ENCODE measurements at regions not wholly inside any gene's neighbourhood (a gene's known extent, or its start where the extent isn't known, plus 50 kb on each side); places are given as distances from the start of the nearest gene placed in this dataset.

DNA sequence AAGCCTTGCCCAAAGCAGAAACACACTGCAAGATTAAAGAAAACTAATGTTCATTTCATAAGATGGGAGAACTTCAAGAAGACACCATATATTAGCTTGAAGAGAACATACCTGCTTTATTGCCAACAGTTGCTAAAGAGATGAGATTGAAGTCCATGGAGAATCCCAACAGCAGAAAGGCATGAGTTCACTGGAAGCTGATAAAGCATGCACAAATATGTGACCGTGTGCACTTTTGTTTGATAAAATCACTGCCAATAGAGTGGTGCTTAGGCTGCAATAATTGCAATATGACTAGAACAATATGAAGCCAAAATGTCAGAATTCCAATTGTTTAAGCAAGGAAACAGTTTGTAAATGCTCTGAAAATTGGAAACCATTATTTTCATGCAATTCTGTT lies 125.9 kb upstream of the PPARGC1A start:
- DNase-seq (ENCODE audit: extremely low read depth, low read depth): no peak

GRCh38 chr4:24013668-24014422 lies 124.0 kb upstream of the PPARGC1A start:
- no peak for DNase-seq (ENCODE audit: extremely low read depth, low read depth)

DNA sequence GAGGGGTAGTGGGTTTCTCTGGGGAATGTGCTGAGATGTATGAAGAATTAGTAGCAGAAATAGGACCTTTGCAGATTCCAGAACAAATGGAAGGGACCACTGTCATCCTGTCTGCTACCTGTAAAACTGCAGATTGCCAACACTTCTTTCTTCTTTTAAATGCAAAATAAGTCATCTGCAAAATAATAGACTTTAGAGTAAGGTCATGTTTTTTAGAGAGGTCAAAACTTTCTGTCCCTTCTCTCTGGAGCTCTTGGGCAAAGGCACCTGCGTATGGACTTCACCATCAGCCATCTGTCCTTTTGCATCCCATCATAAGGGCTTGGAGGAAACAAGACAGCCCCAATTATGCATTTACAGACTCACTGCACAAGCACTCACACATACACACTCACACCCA lies 121.1 kb upstream of the PPARGC1A start:
- no peak for DNase-seq (ENCODE audit: extremely low read depth, low read depth)

- no peak for DNase-seq (ENCODE audit: extremely low read depth, low read depth)
Observed at GRCh38 chr4:24010573-24010972, 120.7 kb upstream of the PPARGC1A start.

GRCh38 chr4:24007860-24008261 lies 118.0 kb upstream of the PPARGC1A start:
- no peak for DNase-seq (ENCODE audit: extremely low read depth, low read depth)

DNA sequence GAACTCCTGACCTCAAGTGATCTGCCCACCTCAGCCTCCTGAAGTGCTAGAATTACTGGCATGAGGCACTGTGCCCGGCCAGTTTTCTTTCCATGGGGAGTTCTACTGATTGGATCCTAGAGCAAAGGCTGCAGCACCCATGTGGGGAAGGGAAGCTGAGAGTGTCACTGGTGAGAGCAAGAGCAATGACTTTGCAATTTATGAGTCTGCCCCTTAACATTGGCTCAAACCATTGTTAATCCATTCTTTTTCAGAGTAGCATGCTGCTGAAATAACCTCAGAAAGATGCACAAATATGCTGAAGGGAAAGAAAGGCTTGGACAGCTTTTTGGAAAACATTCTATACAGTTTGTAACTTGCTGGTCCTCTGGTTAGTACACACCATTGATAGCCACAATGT lies 116.4 kb upstream of the PPARGC1A start:
- no peak for DNase-seq (ENCODE audit: extremely low read depth, low read depth)

GRCh38 chr4:24003926-24004325 lies 114.1 kb upstream of the PPARGC1A start:
- DNase-seq (ENCODE audit: extremely low read depth, low read depth): no peak

DNA sequence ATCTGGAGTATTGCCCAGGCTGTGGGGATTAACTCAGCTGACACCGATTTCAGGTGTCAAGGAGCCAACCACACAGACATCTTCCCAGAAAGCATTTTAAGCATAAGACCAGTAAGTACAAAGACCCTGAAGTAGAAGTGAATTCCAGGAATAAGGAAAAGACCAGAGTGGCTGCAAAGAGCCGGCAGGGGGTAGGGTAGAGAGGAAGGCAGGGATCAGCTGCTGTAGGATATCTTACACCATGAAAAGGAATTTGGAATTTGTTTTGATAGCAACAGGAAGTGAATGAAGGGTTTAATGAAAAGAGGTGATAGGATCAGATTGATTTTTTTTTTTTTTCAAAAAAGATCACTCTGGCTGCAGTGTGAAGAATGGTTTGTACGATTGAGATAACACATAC lies 113.6 kb upstream of the PPARGC1A start:
- no peak for DNase-seq (ENCODE audit: extremely low read depth, low read depth)

DNA sequence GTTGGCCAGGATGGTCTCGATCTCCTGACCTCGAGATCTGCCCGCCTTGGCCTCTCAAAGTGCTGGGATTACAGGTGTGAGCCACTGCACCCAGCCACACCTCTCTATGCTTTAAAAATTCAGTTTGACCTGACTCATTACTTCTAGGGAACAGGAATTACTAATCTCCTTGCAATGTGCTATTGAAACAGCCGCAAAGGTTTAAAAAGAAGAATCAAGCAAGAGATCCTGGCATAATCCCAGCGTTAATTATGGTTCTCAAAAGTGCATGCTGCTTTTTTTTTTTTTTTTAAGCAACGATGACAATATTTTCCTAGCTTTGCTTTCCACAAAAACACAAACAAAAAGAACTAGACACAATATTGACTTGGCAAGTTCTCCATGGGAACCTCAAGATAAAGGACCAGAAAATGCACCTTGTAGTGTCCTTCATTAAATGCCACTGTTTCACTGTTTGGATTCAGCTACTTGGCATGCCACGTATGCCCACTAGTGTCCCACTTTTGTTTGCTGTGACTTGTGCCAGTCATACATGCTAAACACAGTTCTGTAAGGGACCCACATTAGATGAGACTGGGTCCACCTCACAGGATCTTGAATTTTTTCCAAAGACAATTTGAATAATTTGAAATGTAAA lies 112.6 kb upstream of the PPARGC1A start:
- DNase-seq (ENCODE audit: extremely low read depth, low read depth): no peak

- no peak for DNase-seq (ENCODE audit: extremely low read depth, low read depth)
Observed at GRCh38 chr4:24001486-24002329, 111.9 kb upstream of the PPARGC1A start.

DNA sequence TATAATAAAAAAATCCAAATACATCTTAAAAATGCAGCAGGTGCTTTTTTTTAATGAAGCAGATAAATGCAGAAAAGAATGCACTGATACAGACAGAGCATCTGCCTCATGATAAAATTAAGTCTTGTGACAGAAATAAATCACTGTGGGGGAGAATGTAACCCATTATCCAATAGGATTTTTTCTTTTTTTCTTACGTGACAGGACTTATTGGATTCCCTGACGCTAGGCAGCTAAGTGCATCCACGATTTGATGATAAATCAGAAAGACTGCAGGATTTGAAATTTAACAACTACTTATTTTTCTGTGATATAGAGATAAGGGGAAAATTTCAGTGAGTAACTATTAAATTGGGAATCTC lies 110.6 kb upstream of the PPARGC1A start:
- DNase-seq (ENCODE audit: extremely low read depth, low read depth): no peak

DNA sequence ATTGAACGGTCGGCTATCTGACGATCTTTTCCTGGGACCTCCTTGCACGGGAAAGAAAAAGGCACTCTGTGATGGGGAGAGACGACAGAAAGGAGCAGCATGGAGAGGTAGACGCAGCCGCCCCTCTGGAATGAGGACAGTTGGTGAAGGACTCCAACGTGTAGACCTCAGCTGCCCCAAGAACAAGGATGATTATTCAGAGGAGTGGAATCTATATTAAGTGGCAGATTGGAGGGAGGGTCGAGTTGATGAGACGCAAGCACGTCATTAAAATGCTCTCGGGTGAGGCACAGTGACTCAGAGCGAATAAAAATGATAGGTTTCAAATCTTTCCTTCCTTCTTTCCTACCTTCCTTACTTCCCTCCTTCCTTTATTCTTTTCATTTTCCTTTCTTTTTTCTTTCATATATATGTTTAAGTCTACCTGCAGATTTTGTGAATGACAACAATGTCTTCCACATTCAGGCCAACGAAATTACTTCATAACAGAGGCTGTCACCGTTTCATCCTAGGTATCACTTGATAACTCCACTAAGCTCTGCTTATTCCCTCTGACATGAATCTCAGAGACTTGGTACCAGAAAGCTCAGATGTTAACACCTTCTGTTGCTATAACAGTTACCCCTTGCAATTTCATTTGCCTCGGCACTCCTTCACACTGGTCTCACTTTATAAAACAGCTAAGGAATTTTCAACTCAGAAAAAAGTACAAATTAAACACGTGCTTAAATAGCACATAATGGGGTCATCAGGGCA lies 110.0 kb upstream of the PPARGC1A start:
- DNase-seq (ENCODE audit: extremely low read depth, low read depth): no peak

DNA sequence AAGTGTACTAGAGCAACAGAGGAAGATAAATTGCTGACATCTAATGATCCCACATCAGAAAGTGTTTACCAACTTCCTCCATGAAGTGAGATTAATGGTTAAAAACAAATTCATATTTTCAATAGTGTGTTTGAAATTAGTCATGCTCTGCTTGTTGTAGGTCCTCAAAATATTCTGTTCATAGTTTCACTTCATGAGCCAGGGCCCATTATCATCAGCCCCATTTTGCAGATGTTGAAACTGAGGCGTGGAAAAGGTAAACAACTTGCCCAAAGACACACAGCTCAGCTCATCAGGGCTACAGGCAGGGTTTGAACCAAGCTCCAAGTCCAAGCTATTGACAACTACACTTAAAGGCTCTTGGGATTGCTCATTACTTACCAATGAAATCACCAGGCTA lies 103.5 kb upstream of the PPARGC1A start:
- DNase-seq (ENCODE audit: extremely low read depth, low read depth): no peak

DNA sequence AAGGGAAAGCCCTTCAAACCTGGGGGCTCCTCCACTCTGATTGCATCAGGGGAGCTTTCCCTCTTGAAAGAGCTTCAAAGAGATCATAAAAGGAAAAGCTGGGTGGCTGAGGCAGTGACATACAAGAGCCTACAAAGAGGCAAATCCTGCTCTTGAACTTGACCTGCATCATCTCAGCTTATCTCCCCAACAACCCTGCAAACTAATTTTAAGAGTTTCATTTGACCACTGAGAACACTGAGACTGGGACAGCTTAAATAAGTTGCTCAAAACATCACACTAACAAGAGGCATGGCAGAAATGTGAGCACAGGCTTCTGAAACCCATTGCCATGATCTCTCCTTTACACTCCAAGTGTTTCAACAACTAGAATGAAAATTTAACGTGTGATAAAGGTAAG lies 101.6 kb upstream of the PPARGC1A start:
- DNase-seq (ENCODE audit: extremely low read depth, low read depth): no peak

GRCh38 chr4:23986270-23986669 lies 96.4 kb upstream of the PPARGC1A start:
- no peak for DNase-seq (ENCODE audit: extremely low read depth, low read depth)

DNA sequence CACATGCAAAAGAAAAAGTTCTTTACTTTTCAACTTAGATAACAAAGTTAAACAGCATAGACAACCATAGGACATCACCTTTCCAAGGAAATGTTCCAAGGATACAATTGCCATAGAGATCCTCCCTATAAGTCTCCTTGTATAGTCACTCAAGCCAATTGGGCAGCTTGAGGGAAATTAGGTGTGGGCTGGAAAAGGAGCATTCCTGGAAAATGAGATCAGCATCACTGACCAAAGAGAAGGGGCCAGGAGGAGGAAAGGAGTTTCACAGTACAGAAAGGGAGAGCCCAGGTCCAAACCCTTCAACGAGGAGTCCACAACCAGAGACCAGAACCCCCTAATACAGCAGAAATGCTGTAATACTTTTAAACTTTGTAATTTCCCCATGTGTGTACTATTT lies 91.5 kb upstream of the PPARGC1A start:
- no peak for DNase-seq (ENCODE audit: extremely low read depth, low read depth)

DNA sequence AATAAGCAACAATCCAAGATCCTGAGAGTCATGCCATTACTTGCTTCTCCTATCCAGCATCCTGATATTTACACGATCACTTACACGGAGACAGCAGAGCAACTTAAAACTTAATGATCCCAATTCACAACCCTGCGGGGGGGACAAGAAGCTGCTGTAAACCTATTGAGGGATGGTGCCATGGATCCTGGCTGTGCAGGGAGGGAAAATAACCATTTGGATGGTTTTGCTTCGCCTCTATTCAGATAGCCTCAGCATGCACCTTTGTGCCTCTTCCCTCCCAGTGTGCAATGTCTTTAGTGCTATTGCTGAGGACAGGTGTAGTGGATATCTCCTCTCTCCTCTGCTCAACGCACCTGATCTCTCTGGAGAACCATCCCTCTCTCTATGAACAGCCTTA lies 89.7 kb upstream of the PPARGC1A start:
- no peak for DNase-seq (ENCODE audit: extremely low read depth, low read depth)

DNA sequence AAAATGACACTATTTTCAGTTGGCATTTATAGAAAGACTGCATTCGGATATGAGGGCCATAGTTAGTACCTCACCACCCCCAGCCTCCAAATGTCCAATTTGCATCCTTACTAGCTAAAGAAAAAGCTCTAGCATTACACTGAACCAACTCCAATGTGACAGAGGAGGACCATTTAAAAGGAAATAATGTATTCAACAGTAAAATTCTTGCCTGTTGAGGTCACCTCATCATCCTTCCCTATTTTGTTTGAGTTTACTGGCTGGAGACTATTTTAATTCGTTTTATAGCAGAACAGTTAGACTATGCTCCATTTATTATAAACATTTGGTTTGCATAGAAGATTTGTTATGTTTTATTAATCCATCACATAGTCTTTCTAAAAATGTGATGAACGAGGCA lies 88.2 kb upstream of the PPARGC1A start:
- no peak for DNase-seq (ENCODE audit: extremely low read depth, low read depth)

GRCh38 chr4:23976423-23976822 lies 86.6 kb upstream of the PPARGC1A start:
- no peak for DNase-seq (ENCODE audit: extremely low read depth, low read depth)

GRCh38 chr4:23973308-23973855 lies 83.5 kb upstream of the PPARGC1A start:
- no peak for DNase-seq (ENCODE audit: extremely low read depth, low read depth)

DNA sequence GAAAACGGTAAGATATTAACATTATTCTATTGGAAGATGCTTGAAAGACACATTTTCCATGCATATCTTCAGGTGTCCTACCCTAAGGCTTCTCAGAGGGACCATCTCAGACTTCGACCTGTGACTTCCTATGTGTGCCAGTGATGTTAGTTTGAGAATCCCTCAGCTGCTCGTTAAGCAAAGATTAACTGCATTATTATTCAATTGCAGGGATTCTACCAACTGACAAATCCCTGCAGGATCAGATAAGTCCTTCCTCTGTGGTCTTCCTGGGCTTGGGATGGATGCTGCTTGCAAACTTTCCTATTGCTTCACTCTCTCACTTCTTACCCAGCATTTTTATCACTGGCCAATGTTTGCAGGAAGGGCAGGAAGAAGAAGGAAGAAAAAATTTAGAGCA lies 83.0 kb upstream of the PPARGC1A start:
- DNase-seq (ENCODE audit: extremely low read depth, low read depth): no peak
